Endodermal cell (in vitro differentiated cells): ENCODE measurements at regions not wholly inside any gene's neighbourhood (a gene's known extent, or its start where the extent isn't known, plus 50 kb on each side); places are given as distances from the start of the nearest gene placed in this dataset.

ENCODE experiments used
- DNase-seq: peaks from one replicate; pipeline ENCODE4 v3.0.0-alpha.2; 2017
- H3K27ac ChIP-seq: 2 replicates; pipeline ENCODE4 v1.5.1; 2013; ENCODE audit warnings: mild to moderate bottlenecking, low read depth, low read length, moderate library complexity
- H3K27me3 ChIP-seq: 2 replicates; pipeline ENCODE4 v1.6.1; 2013; ENCODE audit warnings: mild to moderate bottlenecking, low read length, moderate library complexity; ENCODE audit not compliant: insufficient read depth, control insufficient read depth, poor library complexity, severe bottlenecking
- H3K36me3 ChIP-seq: 2 replicates; pipeline ENCODE4 v1.7.0; 2013; ENCODE audit warnings: mild to moderate bottlenecking, low read length, moderate library complexity; ENCODE audit not compliant: control insufficient read depth, insufficient read depth
- H3K4me1 ChIP-seq: one replicate; pipeline ENCODE4 v1.7.0; 2013; ENCODE audit warnings: low read length; ENCODE audit not compliant: control insufficient read depth, insufficient read depth
- H3K4me3 ChIP-seq: 2 replicates; pipeline ENCODE4 v1.5.1; 2013; ENCODE audit warnings: mild to moderate bottlenecking, low read length, moderate library complexity
- H3K9ac ChIP-seq: 2 replicates; pipeline ENCODE4 v1.6.1; 2013; ENCODE audit warnings: mild to moderate bottlenecking, low read length, moderate library complexity; ENCODE audit not compliant: poor library complexity, severe bottlenecking; ENCODE audit errors: extremely low read depth
- H3K9me3 ChIP-seq: 2 replicates; pipeline ENCODE4 v1.6.1; 2013; ENCODE audit warnings: mild to moderate bottlenecking, low read length, moderate library complexity; ENCODE audit not compliant: control insufficient read depth
- H3K27ac Mint-ChIP-seq: 2 replicates; pipeline ENCODE4 v1.8.0; 2020; ENCODE audit warnings: mixed read lengths
- H3K27me3 Mint-ChIP-seq: 2 replicates; pipeline ENCODE4 v1.8.0; 2021; ENCODE audit warnings: mild to moderate bottlenecking, mixed read lengths; ENCODE audit not compliant: insufficient read depth
- H3K36me3 Mint-ChIP-seq: 2 replicates; pipeline ENCODE4 v1.8.0; 2020; ENCODE audit warnings: low read depth, mixed read lengths
- H3K4me1 Mint-ChIP-seq: 2 replicates; pipeline ENCODE4 v1.8.0; 2020; ENCODE audit warnings: mixed read lengths
- H3K4me3 Mint-ChIP-seq: 2 replicates; pipeline ENCODE4 v1.8.0; 2020; ENCODE audit warnings: mild to moderate bottlenecking, moderate library complexity, mixed read lengths
- H3K9me3 Mint-ChIP-seq: 2 replicates; pipeline ENCODE4 v1.8.0; 2020; ENCODE audit warnings: mild to moderate bottlenecking, mixed read lengths
- CTCF ChIP-seq: fragments of 200-600 bp; sonication (generic); conservative IDR thresholded peaks from 2 replicates; pipeline ENCODE4 v1.5.0; 2021; ENCODE audit warnings: antibody characterized with exemption, mild to moderate bottlenecking
- WGBS, 2 experiments: methylation state at CpG; one replicate each; pipeline versions ENCODE4 v1.1.5 to v1.1.7; 2013; ENCODE audit warnings: missing lambda C conversion rate in 2 of 2, mixed read lengths in 1 of 2; ENCODE audit not compliant: insufficient coverage in 1 of 2, insufficient read length in 1 of 2; 5-methylcytosine and 5-hydroxymethylcytosine counted together

- no peak for DNase-seq
- peaks cover 24% of the 10 kb centered on the region for H3K27me3 ChIP-seq
- H3K9me3 ChIP-seq: no peaks in the 10 kb centered on the region
- no peak overlapping the region for H3K9ac ChIP-seq
- no peak overlapping the region for H3K4me3 ChIP-seq
- H3K36me3 Mint-ChIP-seq: no peaks in the 10 kb centered on the region
- H3K4me1 ChIP-seq: no peaks in the 10 kb centered on the region
- no peak overlapping the region for H3K4me3 Mint-ChIP-seq
- no peak for TF ChIP-seq CTCF
- H3K4me1 Mint-ChIP-seq: peaks cover 3% of the 10 kb centered on the region
- H3K27ac Mint-ChIP-seq: no peak overlapping the region
- H3K9me3 Mint-ChIP-seq: no peaks in the 10 kb centered on the region
- H3K36me3 ChIP-seq: no peaks in the 10 kb centered on the region
- peaks cover 84% of the 10 kb centered on the region for H3K27me3 Mint-ChIP-seq
- H3K27ac ChIP-seq: no peak overlapping the region
- 79 to 97% methylated on average over 5 of the region's 5 CpGs for WGBS, 2 experiments
Measured at GRCh38 chr16:82541103-82541502, 85.7 kb upstream of the CDH13 start.

DNA sequence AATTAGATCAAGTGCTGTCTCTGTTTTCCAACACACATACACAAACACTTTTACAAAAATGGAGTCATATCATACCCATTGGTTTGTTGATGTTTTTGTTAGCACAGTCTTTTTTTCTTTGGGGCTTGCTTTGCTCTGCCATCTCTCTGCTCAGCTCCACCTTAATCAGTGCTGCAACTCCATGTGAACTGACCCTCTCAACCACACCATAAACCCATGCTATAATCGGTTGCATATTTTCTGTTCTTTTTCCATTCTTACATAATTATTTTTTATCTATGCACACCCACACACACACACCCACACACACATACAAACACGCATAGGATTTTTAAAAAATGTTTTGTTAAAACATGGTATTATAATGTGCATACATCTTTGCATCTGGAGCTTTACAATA is 91.0 kb upstream of the CDH13 start:
- Histone ChIP-seq H3K4me3 (no peak overlapping the region), H3K36me3 (no peaks in the 10 kb centered on the region), H3K9ac (no peak overlapping the region), H3K27ac (no peak overlapping the region), H3K4me1 (no peaks in the 10 kb centered on the region), H3K9me3 (no peaks in the 10 kb centered on the region), H3K27me3 (peaks cover 18% of the 10 kb centered on the region)
- Mint-ChIP-seq H3K27me3 (peaks cover 62% of the 10 kb centered on the region), H3K4me1 (peaks cover 3% of the 10 kb centered on the region), H3K36me3 (no peaks in the 10 kb centered on the region), H3K27ac (no peak overlapping the region), H3K4me3 (no peak overlapping the region), H3K9me3 (no peaks in the 10 kb centered on the region)
- WGBS, 2 experiments: 86% methylated on average over 1 of the region's 2 CpGs; no CpG with 5 or more reads in 1 of the 2 experiments
- DNase-seq: no peak
- no peak for TF ChIP-seq CTCF

DNA sequence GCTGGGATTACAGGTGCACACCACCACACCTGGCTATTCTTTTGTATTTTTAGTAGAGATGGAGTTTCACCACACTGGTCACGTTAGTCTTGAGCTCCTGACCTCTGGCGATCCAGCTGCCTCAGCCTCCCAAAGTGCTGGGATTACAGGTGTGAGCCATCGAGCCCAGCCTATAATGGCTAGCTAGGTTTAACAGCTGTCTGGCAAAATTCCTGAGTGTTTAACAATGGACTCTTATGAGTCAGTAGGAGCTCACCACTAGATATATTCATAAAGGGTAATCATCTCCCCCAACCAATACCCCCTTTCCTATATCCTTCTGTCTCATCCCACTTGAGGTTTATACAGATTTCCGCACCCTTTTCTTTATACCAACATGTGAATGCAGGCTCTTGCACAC is 91.5 kb upstream of the CDH13 start:
- H3K27ac ChIP-seq: no peak overlapping the region
- no peak overlapping the region for H3K27ac Mint-ChIP-seq
- no peaks in the 10 kb centered on the region for H3K36me3 Mint-ChIP-seq
- peaks cover 58% of the 10 kb centered on the region for H3K27me3 Mint-ChIP-seq
- DNase-seq: no peak
- peaks cover 3% of the 10 kb centered on the region for H3K4me1 Mint-ChIP-seq
- no peaks in the 10 kb centered on the region for H3K9me3 ChIP-seq
- H3K4me3 Mint-ChIP-seq: no peak overlapping the region
- H3K4me1 ChIP-seq: no peaks in the 10 kb centered on the region
- WGBS, 2 experiments: 88 to 89% methylated on average over 1 to 4 of the region's 4 CpGs
- no peak overlapping the region for H3K9ac ChIP-seq
- H3K9me3 Mint-ChIP-seq: no peaks in the 10 kb centered on the region
- no peak for TF ChIP-seq CTCF
- peaks cover 16% of the 10 kb centered on the region for H3K27me3 ChIP-seq
- H3K36me3 ChIP-seq: no peaks in the 10 kb centered on the region
- no peak overlapping the region for H3K4me3 ChIP-seq
